Suprapubic skin (tissue), 4 donors: ENCODE measurements at regions not wholly inside any gene's neighbourhood (a gene's known extent, or its start where the extent isn't known, plus 50 kb on each side); places are given as distances from the start of the nearest gene placed in this dataset.
"Not testable (repeated sequence)": the region's sequence is repeated elsewhere in the genome, so short reads cannot be mapped to it uniquely, and the experiment has no call there.

Experiments used
- DNase-seq, 2 donors: peaks; one replicate each; pipeline ENCODE4 v3.0.0-alpha.2; 2019; ENCODE audit warnings: low spot score in 2 of 2
- H3K27ac ChIP-seq: fragments of 200-600 bp; sonication (generic); one replicate; pipeline ENCODE4 v1.5.1; 2019
- H3K27me3 ChIP-seq: fragments of 200-600 bp; sonication (generic); one replicate; pipeline ENCODE4 v1.5.1; 2019
- H3K36me3 ChIP-seq: fragments of 200-600 bp; sonication (generic); one replicate; pipeline ENCODE4 v1.5.1; 2019
- H3K4me1 ChIP-seq: fragments of 200-600 bp; sonication (generic); one replicate; pipeline ENCODE4 v1.5.1; 2019
- H3K4me3 ChIP-seq: fragments of 200-600 bp; sonication (generic); one replicate; pipeline ENCODE4 v1.5.1; 2019; ENCODE audit warnings: mild to moderate bottlenecking
- H3K9me3 ChIP-seq: fragments of 200-600 bp; sonication (generic); one replicate; pipeline ENCODE4 v1.5.1; 2019
- EP300 ChIP-seq: sonication (generic); formaldehyde crosslinking; IDR thresholded peaks from one replicate; pipeline ENCODE4 v1.6.1; 2017; ENCODE audit warnings: antibody characterized with exemption
- POLR2A ChIP-seq, 2 donors: fragments of 450-650 bp; IDR thresholded peaks; one replicate each; pipeline ENCODE4 v1.6.1; 2017; ENCODE audit warnings: antibody characterized with exemption in 2 of 2, mild to moderate bottlenecking in 2 of 2, moderate library complexity in 2 of 2
- POLR2AphosphoS5 ChIP-seq, 3 donors: sonication (generic); formaldehyde crosslinking; IDR thresholded peaks; one replicate each; pipeline ENCODE4 v1.6.1; 2017; ENCODE audit warnings: antibody characterized with exemption in 3 of 3
- WGBS: methylation state at CpG from one replicate; pipeline ENCODE4 v1.1.5; 2018; 5-methylcytosine and 5-hydroxymethylcytosine counted together
- TF ChIP-seq, protein P1 (sequence below), 2 donors: fragments of 200-600 bp in 1 of 2; fragments of 450-650 bp in 1 of 2; sonication (generic) in 1 of 2; IDR thresholded peaks; one replicate each; pipeline ENCODE4 v1.5.1; 2016 to 2019; ENCODE audit warnings: antibody characterized with exemption in 2 of 2, mild to moderate bottlenecking in 1 of 2, moderate library complexity in 1 of 2

GRCh38 chr3:39725321-39725720, 84.1 kb upstream of the MYRIP start:
- no peaks in the 10 kb centered on the region for H3K9me3 ChIP-seq
- TF ChIP-seq, protein P1, sequence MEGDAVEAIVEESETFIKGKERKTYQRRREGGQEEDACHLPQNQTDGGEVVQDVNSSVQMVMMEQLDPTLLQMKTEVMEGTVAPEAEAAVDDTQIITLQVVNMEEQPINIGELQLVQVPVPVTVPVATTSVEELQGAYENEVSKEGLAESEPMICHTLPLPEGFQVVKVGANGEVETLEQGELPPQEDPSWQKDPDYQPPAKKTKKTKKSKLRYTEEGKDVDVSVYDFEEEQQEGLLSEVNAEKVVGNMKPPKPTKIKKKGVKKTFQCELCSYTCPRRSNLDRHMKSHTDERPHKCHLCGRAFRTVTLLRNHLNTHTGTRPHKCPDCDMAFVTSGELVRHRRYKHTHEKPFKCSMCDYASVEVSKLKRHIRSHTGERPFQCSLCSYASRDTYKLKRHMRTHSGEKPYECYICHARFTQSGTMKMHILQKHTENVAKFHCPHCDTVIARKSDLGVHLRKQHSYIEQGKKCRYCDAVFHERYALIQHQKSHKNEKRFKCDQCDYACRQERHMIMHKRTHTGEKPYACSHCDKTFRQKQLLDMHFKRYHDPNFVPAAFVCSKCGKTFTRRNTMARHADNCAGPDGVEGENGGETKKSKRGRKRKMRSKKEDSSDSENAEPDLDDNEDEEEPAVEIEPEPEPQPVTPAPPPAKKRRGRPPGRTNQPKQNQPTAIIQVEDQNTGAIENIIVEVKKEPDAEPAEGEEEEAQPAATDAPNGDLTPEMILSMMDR (IDR thresholded peaks at IDR 0.05) = no peak
- TF ChIP-seq POLR2AphosphoS5 (IDR thresholded peaks at IDR 0.05) (no peak), EP300 (no peak), POLR2A (IDR thresholded peaks at IDR 0.05) (no peak)
- no peak overlapping the region for H3K27ac ChIP-seq
- H3K27me3 ChIP-seq = no peaks in the 10 kb centered on the region
- DNase-seq = no peak
- 100% methylated on average over 1 of the region's 1 CpG for WGBS
- no peaks in the 10 kb centered on the region for H3K36me3 ChIP-seq
- H3K4me1 ChIP-seq = no peaks in the 10 kb centered on the region
- no peak overlapping the region for H3K4me3 ChIP-seq

GRCh38 chr3:39727415-39727814, 82.0 kb upstream of the MYRIP start:
- no peaks in the 10 kb centered on the region for H3K9me3 ChIP-seq
- H3K27me3 ChIP-seq = no peaks in the 10 kb centered on the region
- no peak for TF ChIP-seq POLR2A (IDR thresholded peaks at IDR 0.05)
- no peak for TF ChIP-seq EP300
- TF ChIP-seq, protein P1 (IDR thresholded peaks at IDR 0.05) = no peak
- TF ChIP-seq POLR2AphosphoS5 (IDR thresholded peaks at IDR 0.05) = no peak
- H3K4me1 ChIP-seq = no peaks in the 10 kb centered on the region
- DNase-seq = no peak
- no peaks in the 10 kb centered on the region for H3K36me3 ChIP-seq
- H3K4me3 ChIP-seq = no peak overlapping the region
- 65% methylated on average over 3 of the region's 3 CpGs for WGBS
- no peak overlapping the region for H3K27ac ChIP-seq

GRCh38 chr3:39733804-39734203, 75.6 kb upstream of the MYRIP start:
- H3K36me3 ChIP-seq = no peaks in the 10 kb centered on the region
- DNase-seq = no peak
- H3K4me1 ChIP-seq = no peaks in the 10 kb centered on the region
- H3K9me3 ChIP-seq = no peaks in the 10 kb centered on the region
- H3K4me3 ChIP-seq = no peak overlapping the region
- H3K27me3 ChIP-seq = no peaks in the 10 kb centered on the region
- no peak overlapping the region for H3K27ac ChIP-seq
- no peak for TF ChIP-seq POLR2A (IDR thresholded peaks at IDR 0.05)
- TF ChIP-seq, protein P1 (IDR thresholded peaks at IDR 0.05) = no peak
- no peak for TF ChIP-seq POLR2AphosphoS5 (IDR thresholded peaks at IDR 0.05)
- no peak for TF ChIP-seq EP300
- WGBS = 94% methylated on average over 3 of the region's 3 CpGs

- not testable (repeated sequence) for DNase-seq, H3K36me3 ChIP-seq, H3K27me3 ChIP-seq, H3K4me3 ChIP-seq, H3K9me3 ChIP-seq, H3K27ac ChIP-seq, H3K4me1 ChIP-seq
- WGBS = 72% methylated on average over 1 of the region's 1 CpG
Measured at GRCh38 chr3:39739658-39740057, 69.8 kb upstream of the MYRIP start.

GRCh38 chr3:39744746-39745145, 64.7 kb upstream of the MYRIP start:
- no peak for TF ChIP-seq POLR2AphosphoS5 (IDR thresholded peaks at IDR 0.05)
- TF ChIP-seq, protein P1 (IDR thresholded peaks at IDR 0.05) = no peak
- no peak for TF ChIP-seq POLR2A (IDR thresholded peaks at IDR 0.05)
- TF ChIP-seq EP300 = no peak
- DNase-seq = no peak
- Histone ChIP-seq H3K27ac (no peak overlapping the region), H3K36me3 (no peaks in the 10 kb centered on the region), H3K4me1 (no peaks in the 10 kb centered on the region), H3K4me3 (no peak overlapping the region), H3K9me3 (no peaks in the 10 kb centered on the region), H3K27me3 (no peaks in the 10 kb centered on the region)
- 79% methylated on average over 3 of the region's 3 CpGs for WGBS

- Histone ChIP-seq H3K4me3 (no peak overlapping the region), H3K9me3 (no peaks in the 10 kb centered on the region), H3K36me3 (no peaks in the 10 kb centered on the region), H3K27ac (no peak overlapping the region), H3K27me3 (no peaks in the 10 kb centered on the region), H3K4me1 (no peaks in the 10 kb centered on the region)
- WGBS = 61% methylated on average over 1 of the region's 1 CpG
- no peak for TF ChIP-seq POLR2AphosphoS5 (IDR thresholded peaks at IDR 0.05)
- no peak for TF ChIP-seq EP300
- no peak for TF ChIP-seq POLR2A (IDR thresholded peaks at IDR 0.05)
- TF ChIP-seq, protein P1 (IDR thresholded peaks at IDR 0.05) = no peak
- no peak for DNase-seq
Measured at GRCh38 chr3:39748002-39748401, 61.4 kb upstream of the MYRIP start.
